CD4-positive, alpha-beta memory T cell (primary cell): ENCODE measurements at regions not wholly inside any gene's neighbourhood (a gene's known extent, or its start where the extent isn't known, plus 50 kb on each side); places are given as distances from the start of the nearest gene placed in this dataset.

Experiments
- CTCF ChIA-PET: fragments of 350-600 bp; sonication (Branson Sonifier 250); formaldehyde crosslinking; loops from one replicate; lab custom pipeline; 2021; ENCODE audit warnings: inconsistent platforms; ENCODE audit not compliant: partially characterized antibody; lab: Charles Lee
- POLR2A ChIA-PET: fragments of 350-600 bp; sonication (Branson Sonifier 250); formaldehyde crosslinking; loops from one replicate; lab custom pipeline; 2021; ENCODE audit not compliant: partially characterized antibody; lab: Charles Lee
- DNase-seq, 5 donors: peaks; one replicate each; pipeline versions ENCODE4 v3.0.0 to v3.0.0-alpha.2; 2020 to 2022; ENCODE audit warnings: mixed read lengths in 1 of 5
- H3K27ac ChIP-seq: one replicate; pipeline ENCODE4 v1.7.0; 2013; ENCODE audit warnings: low read depth, low read length
- H3K27me3 ChIP-seq: 2 replicates; pipeline ENCODE4 v1.7.0; 2013; ENCODE audit warnings: mild to moderate bottlenecking, low read length, moderate library complexity; ENCODE audit not compliant: insufficient read depth
- H3K36me3 ChIP-seq: 2 replicates; pipeline ENCODE4 v1.7.0; 2013; ENCODE audit warnings: mild to moderate bottlenecking, low read length, moderate library complexity; ENCODE audit not compliant: insufficient read depth
- H3K4me1 ChIP-seq: 2 replicates; pipeline ENCODE4 v1.7.0; 2013; ENCODE audit warnings: mild to moderate bottlenecking, low read length, moderate library complexity; ENCODE audit not compliant: insufficient read depth
- H3K4me3 ChIP-seq, 2 donors: one replicate each; pipeline ENCODE4 v1.7.0; 2013; ENCODE audit warnings: low read length in 2 of 2, mild to moderate bottlenecking in 1 of 2
- H3K9me3 ChIP-seq, 2 donors: one replicate each; pipeline ENCODE4 v1.7.0; 2013; ENCODE audit warnings: low read length in 2 of 2, control low read depth in 1 of 2; ENCODE audit not compliant: control insufficient read depth in 1 of 2
- H3K27ac Mint-ChIP-seq, 7 donors: one replicate each; pipeline ENCODE4 v1.8.0; 2020 to 2021; ENCODE audit warnings: mixed read lengths in 7 of 7, mild to moderate bottlenecking in 6 of 7, inconsistent platforms in 3 of 7, moderate library complexity in 3 of 7
- H3K27me3 Mint-ChIP-seq, 2 donors: one replicate each; pipeline ENCODE4 v1.8.0; 2020 to 2021; ENCODE audit warnings: mixed read lengths in 2 of 2
- H3K36me3 Mint-ChIP-seq, 2 donors: one replicate each; pipeline ENCODE4 v1.8.0; 2020 to 2021; ENCODE audit warnings: mixed read lengths in 2 of 2, inconsistent platforms in 1 of 2, mild to moderate bottlenecking in 1 of 2
- H3K4me1 Mint-ChIP-seq, 4 donors: one replicate each; pipeline ENCODE4 v1.8.0; 2020 to 2021; ENCODE audit warnings: mixed read lengths in 4 of 4, mild to moderate bottlenecking in 1 of 4
- H3K4me3 Mint-ChIP-seq, 8 donors: one replicate each; pipeline ENCODE4 v1.8.0; 2020 to 2021; ENCODE audit warnings: mixed read lengths in 8 of 8, mild to moderate bottlenecking in 7 of 8, moderate library complexity in 6 of 8, inconsistent platforms in 3 of 8
- H3K9me3 Mint-ChIP-seq, 8 donors: one replicate each; pipeline ENCODE4 v1.8.0; 2020 to 2021; ENCODE audit warnings: mixed read lengths in 8 of 8, mild to moderate bottlenecking in 5 of 8, inconsistent platforms in 3 of 8, moderate library complexity in 1 of 8
- intact Hi-C: fragments of 100-400 bp; cut with micrococcal nuclease; formaldehyde crosslinking; loops from one replicate; pipeline ENCODE4 v1.15.1; 2023

GRCh38 chr2:125667630-125668029 is 988.3 kb upstream of the GYPC start:
- no peaks in the 10 kb centered on the region for H3K4me1 Mint-ChIP-seq
- H3K36me3 Mint-ChIP-seq, result no peaks in the 10 kb centered on the region
- CTCF ChIA-PET, result no interaction called here
- H3K27ac Mint-ChIP-seq, result no peak overlapping the region
- H3K4me3 Mint-ChIP-seq, result no peak overlapping the region
- no peak for DNase-seq
- Histone ChIP-seq H3K9me3 (no peaks in the 10 kb centered on the region), H3K36me3 (no peaks in the 10 kb centered on the region), H3K4me3 (no peak overlapping the region), H3K27me3 (no peaks in the 10 kb centered on the region), H3K4me1 (no peaks in the 10 kb centered on the region), H3K27ac (no peak overlapping the region)
- intact Hi-C loops, result no loop called here
- H3K9me3 Mint-ChIP-seq, result peaks cover 0 to 11% (median under 1%) of the 10 kb centered on the region in 8 donors
- POLR2A ChIA-PET, result no interaction called here
- no peaks in the 10 kb centered on the region for H3K27me3 Mint-ChIP-seq

- Histone ChIP-seq H3K36me3 (no peaks in the 10 kb centered on the region), H3K4me3 (no peak overlapping the region), H3K9me3 (peaks cover 0 to 4% of the 10 kb centered on the region in 2 donors), H3K4me1 (no peaks in the 10 kb centered on the region), H3K27ac (no peak overlapping the region), H3K27me3 (no peaks in the 10 kb centered on the region)
- intact Hi-C loops, result no loop called here
- POLR2A ChIA-PET, result no interaction called here
- DNase-seq, result no peak
- no peaks in the 10 kb centered on the region for H3K4me1 Mint-ChIP-seq
- H3K27me3 Mint-ChIP-seq, result peaks cover 0 to 1% of the 10 kb centered on the region in 2 donors
- CTCF ChIA-PET, result no interaction called here
- peak overlapping the region in 1 of 8 donors; percentile 43 for H3K4me3 Mint-ChIP-seq
- no peak overlapping the region for H3K27ac Mint-ChIP-seq
- no peaks in the 10 kb centered on the region for H3K36me3 Mint-ChIP-seq
- peaks cover 1 to 21% (median 9%) of the 10 kb centered on the region in 8 donors for H3K9me3 Mint-ChIP-seq
Measured at GRCh38 chr2:125679903-125680302, 976.1 kb upstream of the GYPC start.

GRCh38 chr2:125680809-125681208 is 975.1 kb upstream of the GYPC start:
- no peaks in the 10 kb centered on the region for H3K4me1 ChIP-seq
- H3K27ac Mint-ChIP-seq, result no peak overlapping the region
- ChIA-PET POLR2A (no interaction called here), CTCF (interaction anchor here (1.8 kb wide), 1 partner anchor 14 kb away, joined by 6 read pairs; no protein-coding TSS in a partner anchor)
- peaks cover 1 to 21% (median 7%) of the 10 kb centered on the region in 8 donors for H3K9me3 Mint-ChIP-seq
- H3K36me3 ChIP-seq, result no peaks in the 10 kb centered on the region
- H3K4me3 Mint-ChIP-seq, result no peak overlapping the region
- H3K27me3 Mint-ChIP-seq, result peaks cover 0 to 1% of the 10 kb centered on the region in 2 donors
- H3K36me3 Mint-ChIP-seq, result no peaks in the 10 kb centered on the region
- H3K27me3 ChIP-seq, result no peaks in the 10 kb centered on the region
- H3K9me3 ChIP-seq, result peaks cover 0 to 4% of the 10 kb centered on the region in 2 donors
- no peak overlapping the region for H3K27ac ChIP-seq
- H3K4me3 ChIP-seq, result no peak overlapping the region
- intact Hi-C loops, result no loop called here
- H3K4me1 Mint-ChIP-seq, result no peaks in the 10 kb centered on the region
- no peak for DNase-seq

GRCh38 chr2:125681576-125681975 is 974.4 kb upstream of the GYPC start:
- Mint-ChIP-seq H3K4me3 (no peak overlapping the region), H3K27ac (no peak overlapping the region), H3K27me3 (peaks cover 0 to 1% of the 10 kb centered on the region in 2 donors), H3K36me3 (no peaks in the 10 kb centered on the region), H3K9me3 (peaks cover 1 to 21% (median 8%) of the 10 kb centered on the region in 8 donors), H3K4me1 (no peaks in the 10 kb centered on the region)
- Histone ChIP-seq H3K36me3 (no peaks in the 10 kb centered on the region), H3K4me3 (no peak overlapping the region), H3K9me3 (peaks cover 0 to 4% of the 10 kb centered on the region in 2 donors), H3K27me3 (no peaks in the 10 kb centered on the region), H3K4me1 (no peaks in the 10 kb centered on the region), H3K27ac (no peak overlapping the region)
- ChIA-PET CTCF (interaction anchor here (1.8 kb wide), 1 partner anchor 13 kb away, joined by 6 read pairs; no protein-coding TSS in a partner anchor), POLR2A (no interaction called here)
- DNase-seq, result no peak
- intact Hi-C loops, result no loop called here

- intact Hi-C loops, result no loop called here
- Histone ChIP-seq H3K27ac (no peak overlapping the region), H3K4me1 (no peaks in the 10 kb centered on the region), H3K9me3 (peaks cover 0 to 4% of the 10 kb centered on the region in 2 donors), H3K36me3 (no peaks in the 10 kb centered on the region), H3K4me3 (no peak overlapping the region), H3K27me3 (no peaks in the 10 kb centered on the region)
- no peaks in the 10 kb centered on the region for H3K36me3 Mint-ChIP-seq
- ChIA-PET CTCF (interaction anchor here (1.8 kb wide), 1 partner anchor 12 kb away, joined by 6 read pairs; no protein-coding TSS in a partner anchor), POLR2A (no interaction called here)
- peaks cover 0 to 1% of the 10 kb centered on the region in 2 donors for H3K27me3 Mint-ChIP-seq
- H3K27ac Mint-ChIP-seq, result no peak overlapping the region
- H3K4me3 Mint-ChIP-seq, result no peak overlapping the region
- no peaks in the 10 kb centered on the region for H3K4me1 Mint-ChIP-seq
- DNase-seq, result no peak
- peaks cover 1 to 21% (median 8%) of the 10 kb centered on the region in 8 donors for H3K9me3 Mint-ChIP-seq
Measured at GRCh38 chr2:125681976-125682805, 973.8 kb upstream of the GYPC start.

GRCh38 chr2:125684256-125684655 is 971.7 kb upstream of the GYPC start:
- Histone ChIP-seq H3K9me3 (peaks cover 0 to 4% of the 10 kb centered on the region in 2 donors), H3K27me3 (no peaks in the 10 kb centered on the region), H3K36me3 (no peaks in the 10 kb centered on the region), H3K4me3 (no peak overlapping the region), H3K27ac (no peak overlapping the region), H3K4me1 (no peaks in the 10 kb centered on the region)
- ChIA-PET CTCF (interaction anchor here (0.8 to 1.5 kb wide), 2 partner anchors 10 to 17 kb away, joined by 3 to 6 read pairs; no protein-coding TSS in a partner anchor), POLR2A (no interaction called here)
- intact Hi-C loops, result no loop called here
- no peaks in the 10 kb centered on the region for H3K4me1 Mint-ChIP-seq
- no peaks in the 10 kb centered on the region for H3K36me3 Mint-ChIP-seq
- no peak overlapping the region for H3K4me3 Mint-ChIP-seq
- peaks cover 0 to 1% of the 10 kb centered on the region in 2 donors for H3K27me3 Mint-ChIP-seq
- H3K9me3 Mint-ChIP-seq, result peaks cover 0 to 19% (median 7%) of the 10 kb centered on the region in 8 donors
- H3K27ac Mint-ChIP-seq, result no peak overlapping the region
- DNase-seq, result no peak

GRCh38 chr2:125684932-125685331 is 971.0 kb upstream of the GYPC start:
- intact Hi-C loops, result loop anchor here (1.0 kb wide), 1 partner anchor 9 kb away; no protein-coding TSS in a partner anchor
- H3K27me3 ChIP-seq, result no peaks in the 10 kb centered on the region
- peaks cover 0 to 4% of the 10 kb centered on the region in 2 donors for H3K9me3 ChIP-seq
- Mint-ChIP-seq H3K4me1 (no peaks in the 10 kb centered on the region), H3K36me3 (no peaks in the 10 kb centered on the region), H3K27me3 (peaks cover 0 to 1% of the 10 kb centered on the region in 2 donors), H3K27ac (no peak overlapping the region), H3K4me3 (no peak overlapping the region), H3K9me3 (peaks cover 0 to 15% (median 5%) of the 10 kb centered on the region in 8 donors)
- no peak overlapping the region for H3K27ac ChIP-seq
- H3K4me1 ChIP-seq, result no peaks in the 10 kb centered on the region
- no peaks in the 10 kb centered on the region for H3K36me3 ChIP-seq
- no peak for DNase-seq
- H3K4me3 ChIP-seq, result no peak overlapping the region
- ChIA-PET POLR2A (no interaction called here), CTCF (interaction anchor here (1.5 kb wide), 1 partner anchor 16 kb away, joined by 6 read pairs; no protein-coding TSS in a partner anchor)
